DND-41 (cell line): ENCODE measurements at regions not wholly inside any gene's neighbourhood (a gene's known extent, or its start where the extent isn't known, plus 50 kb on each side); places are given as distances from the start of the nearest gene placed in this dataset.

Experiments used
- ATAC-seq: fragments of 200-7000 bp; cut with Tn5 transposase; 3 replicates; pipeline ENCODE4 v1.9.1; 2021; ENCODE audit warnings: low read depth; ENCODE audit not compliant: insufficient read depth
- DNase-seq: peaks from one replicate; pipeline ENCODE4 v3.0.0-alpha.2; 2020
- H2AFZ ChIP-seq: 2 replicates; pipeline ENCODE4 v1.6.0; 2012; ENCODE audit warnings: low read depth, low read length
- H3K27ac ChIP-seq: 2 replicates; pipeline ENCODE4 v1.5.1; 2012; ENCODE audit warnings: low read length, inconsistent platforms
- H3K27me3 ChIP-seq: fragments of 200-600 bp; sonication (generic); 2 replicates; pipeline ENCODE4 v1.6.0; 2012; ENCODE audit warnings: low read length, mild to moderate bottlenecking, inconsistent platforms; ENCODE audit not compliant: insufficient read depth, poor library complexity
- H3K36me3 ChIP-seq: 2 replicates; pipeline ENCODE4 v1.5.1; 2012; ENCODE audit warnings: low read length, inconsistent platforms; ENCODE audit not compliant: insufficient read depth
- H3K4me1 ChIP-seq: 2 replicates; pipeline ENCODE4 v1.5.1; 2012; ENCODE audit warnings: mild to moderate bottlenecking, low read length; ENCODE audit not compliant: insufficient read depth
- H3K4me2 ChIP-seq: 2 replicates; pipeline ENCODE4 v1.6.0; 2012; ENCODE audit warnings: mild to moderate bottlenecking, moderate library complexity, low read length, inconsistent platforms; ENCODE audit not compliant: insufficient read depth
- H3K4me3 ChIP-seq, 2 experiments: fragments of 200-600 bp in 1 of 2; shearing (Covaris generic) in 1 of 2; 2 replicates each; pipeline ENCODE4 v1.5.1; 2012 to 2016; ENCODE audit warnings: inconsistent platforms in 2 of 2, low read length in 2 of 2, mild to moderate bottlenecking in 2 of 2, low read depth in 1 of 2, moderate library complexity in 1 of 2
- H3K79me2 ChIP-seq: 2 replicates; pipeline ENCODE4 v1.6.0; 2012; ENCODE audit warnings: low read length, inconsistent platforms; ENCODE audit not compliant: insufficient read depth
- H3K9ac ChIP-seq: 2 replicates; pipeline ENCODE4 v1.6.0; 2012; ENCODE audit warnings: low read depth, mild to moderate bottlenecking, inconsistent platforms, low read length, moderate library complexity
- H3K9me3 ChIP-seq: 2 replicates; pipeline ENCODE4 v1.5.1; 2012; ENCODE audit warnings: low read length, moderate library complexity, mild to moderate bottlenecking, inconsistent platforms; ENCODE audit not compliant: insufficient read depth, severe bottlenecking
- H4K20me1 ChIP-seq: 2 replicates; pipeline ENCODE4 v1.6.0; 2012; ENCODE audit warnings: low read length; ENCODE audit not compliant: insufficient read depth
- CTCF ChIP-seq: IDR thresholded peaks from 2 replicates; pipeline ENCODE4 v1.5.1; 2012; ENCODE audit warnings: borderline replicate concordance, low read length, moderate library complexity, mild to moderate bottlenecking; ENCODE audit not compliant: poor library complexity, severe bottlenecking; ENCODE audit errors: extremely low read depth
- EZH2 ChIP-seq: IDR thresholded peaks from 3 replicates; pipeline ENCODE4 v1.6.1; 2012; ENCODE audit warnings: borderline replicate concordance, low read depth, mild to moderate bottlenecking, moderate library complexity, low read length, inconsistent platforms; ENCODE audit not compliant: severe bottlenecking

GRCh38 chr5:93145019-93145418, 436.0 kb downstream of the NR2F1-AS1 start:
- DNase-seq (no peak), ATAC-seq (no peak)
- H3K36me3 ChIP-seq, result no peaks in the 10 kb centered on the region
- TF ChIP-seq EZH2 (no peak), CTCF (no peak)
- H4K20me1 ChIP-seq, result no peaks in the 10 kb centered on the region
- no peaks in the 10 kb centered on the region for H3K4me1 ChIP-seq
- H2AFZ ChIP-seq, result no peak overlapping the region
- H3K79me2 ChIP-seq, result no peaks in the 10 kb centered on the region
- no peak overlapping the region for H3K4me3 ChIP-seq
- no peak overlapping the region for H3K9ac ChIP-seq
- no peaks in the 10 kb centered on the region for H3K9me3 ChIP-seq
- no peak overlapping the region for H3K4me2 ChIP-seq
- no peaks in the 10 kb centered on the region for H3K27me3 ChIP-seq
- no peak overlapping the region for H3K27ac ChIP-seq

GRCh38 chr5:93141969-93142368, 439.1 kb downstream of the NR2F1-AS1 start:
- Histone ChIP-seq H3K27me3 (no peaks in the 10 kb centered on the region), H2AFZ (no peak overlapping the region), H3K4me1 (no peaks in the 10 kb centered on the region), H3K4me2 (no peak overlapping the region), H3K4me3 (no peak overlapping the region), H3K9me3 (no peaks in the 10 kb centered on the region), H4K20me1 (no peaks in the 10 kb centered on the region), H3K36me3 (no peaks in the 10 kb centered on the region), H3K79me2 (no peaks in the 10 kb centered on the region), H3K27ac (no peak overlapping the region), H3K9ac (no peak overlapping the region)
- ATAC-seq (no peak), DNase-seq (no peak)
- TF ChIP-seq CTCF (no peak), EZH2 (no peak)

GRCh38 chr5:93130624-93131490, 450.2 kb downstream of the NR2F1-AS1 start:
- H3K4me2 ChIP-seq, result no peak overlapping the region
- H3K27me3 ChIP-seq, result no peaks in the 10 kb centered on the region
- no peaks in the 10 kb centered on the region for H4K20me1 ChIP-seq
- H3K4me3 ChIP-seq, result no peak overlapping the region
- no peaks in the 10 kb centered on the region for H3K36me3 ChIP-seq
- no peak overlapping the region for H3K9ac ChIP-seq
- H3K79me2 ChIP-seq, result no peaks in the 10 kb centered on the region
- no peak overlapping the region for H3K27ac ChIP-seq
- no peaks in the 10 kb centered on the region for H3K9me3 ChIP-seq
- no peak overlapping the region for H2AFZ ChIP-seq
- no peak for TF ChIP-seq EZH2
- TF ChIP-seq CTCF, result no peak
- H3K4me1 ChIP-seq, result no peaks in the 10 kb centered on the region
- no peak for DNase-seq
- no peak for ATAC-seq

- Histone ChIP-seq H3K4me2 (no peak overlapping the region), H3K9me3 (no peaks in the 10 kb centered on the region), H3K9ac (no peak overlapping the region), H2AFZ (no peak overlapping the region), H3K4me3 (no peak overlapping the region), H3K27me3 (no peaks in the 10 kb centered on the region), H3K4me1 (no peaks in the 10 kb centered on the region), H3K79me2 (no peaks in the 10 kb centered on the region), H3K27ac (no peak overlapping the region), H3K36me3 (no peaks in the 10 kb centered on the region), H4K20me1 (no peaks in the 10 kb centered on the region)
- ATAC-seq, result no peak
- TF ChIP-seq EZH2 (no peak), CTCF (no peak)
- no peak for DNase-seq
Observed at GRCh38 chr5:93126634-93127033, 454.4 kb downstream of the NR2F1-AS1 start.
